H9 (cell line): ENCODE measurements at regions not wholly inside any gene's neighbourhood (a gene's known extent, or its start where the extent isn't known, plus 50 kb on each side); places are given as distances from the start of the nearest gene placed in this dataset.

Experiments
- DNase-seq: peaks from one replicate; pipeline ENCODE4 v3.0.0-alpha.2; 2017
- H2AFZ ChIP-seq: one replicate; pipeline ENCODE4 v1.6.1; 2013; ENCODE audit warnings: mild to moderate bottlenecking, low read length, control low read depth, moderate library complexity
- H2AK5ac ChIP-seq: 2 replicates; pipeline ENCODE4 v1.6.1; 2013; ENCODE audit warnings: low read length, control low read depth, mixed read lengths; ENCODE audit not compliant: insufficient read length
- H2BK120ac ChIP-seq: one replicate; pipeline ENCODE4 v1.6.1; 2013; ENCODE audit warnings: low read depth, mild to moderate bottlenecking, low read length, control low read depth, inconsistent platforms; ENCODE audit not compliant: poor library complexity, severe bottlenecking
- H2BK12ac ChIP-seq: 2 replicates; pipeline ENCODE4 v1.6.1; 2013; ENCODE audit warnings: low read length, control low read depth, mixed read lengths, low read depth; ENCODE audit not compliant: insufficient read length
- H2BK15ac ChIP-seq: 2 replicates; pipeline ENCODE4 v1.6.1; 2013; ENCODE audit warnings: low read depth, low read length, control low read depth
- H2BK20ac ChIP-seq: one replicate; pipeline ENCODE4 v1.6.1; 2013; ENCODE audit warnings: low read depth, mild to moderate bottlenecking, low read length, control low read depth, inconsistent platforms; ENCODE audit not compliant: poor library complexity, severe bottlenecking
- H2BK5ac ChIP-seq: 2 replicates; pipeline ENCODE4 v1.6.1; 2013; ENCODE audit warnings: low read length, control low read depth, mixed read lengths; ENCODE audit not compliant: insufficient read length
- H3K14ac ChIP-seq: 2 replicates; pipeline ENCODE4 v1.6.1; 2013; ENCODE audit warnings: low read length, control low read depth; ENCODE audit not compliant: insufficient read depth
- H3K18ac ChIP-seq: 2 replicates; pipeline ENCODE4 v1.6.1; 2013; ENCODE audit warnings: low read depth, mild to moderate bottlenecking, mixed read lengths, low read length, control low read depth; ENCODE audit not compliant: insufficient read length
- H3K23ac ChIP-seq: 2 replicates; pipeline ENCODE4 v1.6.1; 2013; ENCODE audit warnings: low read length, control low read depth, mixed read lengths, low read depth; ENCODE audit not compliant: insufficient read length
- H3K23me2 ChIP-seq: 2 replicates; pipeline ENCODE4 v1.6.1; 2013; ENCODE audit warnings: low read depth, mild to moderate bottlenecking, mixed read lengths, low read length, control low read depth; ENCODE audit not compliant: insufficient read length, poor library complexity, severe bottlenecking
- H3K27ac ChIP-seq: 2 replicates; pipeline ENCODE4 v1.5.1; 2013; ENCODE audit warnings: low read length, control low read depth, mixed read lengths, low read depth; ENCODE audit not compliant: insufficient read length
- H3K27me3 ChIP-seq: 2 replicates; pipeline ENCODE4 v1.6.1; 2013; ENCODE audit warnings: low read length, control low read depth, inconsistent platforms; ENCODE audit not compliant: insufficient read depth
- H3K4ac ChIP-seq: 2 replicates; pipeline ENCODE4 v1.6.1; 2013; ENCODE audit warnings: low read depth, mild to moderate bottlenecking, control low read depth, inconsistent platforms, low read length, moderate library complexity
- H3K4me1 ChIP-seq: 2 replicates; pipeline ENCODE4 v1.6.1; 2013; ENCODE audit warnings: low read length, control low read depth, inconsistent platforms; ENCODE audit not compliant: insufficient read depth
- H3K4me2 ChIP-seq: 2 replicates; pipeline ENCODE4 v1.6.1; 2013; ENCODE audit warnings: low read length, control low read depth, mixed read lengths; ENCODE audit not compliant: insufficient read length, insufficient read depth
- H3K56ac ChIP-seq: 2 replicates; pipeline ENCODE4 v1.6.1; 2013; ENCODE audit warnings: low read depth, mild to moderate bottlenecking, mixed read lengths, low read length, control low read depth; ENCODE audit not compliant: insufficient read length
- H3K79me1 ChIP-seq: 2 replicates; pipeline ENCODE4 v1.6.1; 2013; ENCODE audit warnings: low read depth, mild to moderate bottlenecking, moderate library complexity, low read length, control low read depth, inconsistent platforms; ENCODE audit not compliant: insufficient read depth, poor library complexity, severe bottlenecking
- H3K79me2 ChIP-seq: 2 replicates; pipeline ENCODE4 v1.6.1; 2013; ENCODE audit warnings: low read length, control low read depth, inconsistent platforms; ENCODE audit not compliant: insufficient read depth
- H3K9ac ChIP-seq: 2 replicates; pipeline ENCODE4 v1.6.1; 2013; ENCODE audit warnings: low read length, control low read depth, mixed read lengths; ENCODE audit not compliant: insufficient read length; ENCODE audit errors: extremely low read depth
- H3K9me3 ChIP-seq: one replicate; pipeline ENCODE4 v1.6.1; 2013; ENCODE audit warnings: low read depth, low read length, inconsistent platforms; ENCODE audit not compliant: control insufficient read depth
- H3T11ph ChIP-seq: one replicate; pipeline ENCODE4 v1.6.1; 2013; ENCODE audit warnings: mild to moderate bottlenecking, low read length, control low read depth, inconsistent platforms
- H4K20me1 ChIP-seq: one replicate; pipeline ENCODE4 v1.6.1; 2013; ENCODE audit not compliant: control insufficient read depth, insufficient read length, insufficient read depth
- H4K5ac ChIP-seq: 2 replicates; pipeline ENCODE4 v1.6.1; 2013; ENCODE audit warnings: low read depth, mild to moderate bottlenecking, mixed read lengths, low read length, control low read depth; ENCODE audit not compliant: insufficient read length
- H4K8ac ChIP-seq: replicated peaks from 2 replicates; pipeline ENCODE4 v1.6.1; 2013; ENCODE audit warnings: low read length, control low read depth, mixed read lengths, low read depth; ENCODE audit not compliant: insufficient read length
- H4K91ac ChIP-seq: 2 replicates; pipeline ENCODE4 v1.6.1; 2013; ENCODE audit warnings: low read depth, mild to moderate bottlenecking, moderate library complexity, mixed read lengths, low read length, control low read depth; ENCODE audit not compliant: insufficient read length
- H3K27ac Mint-ChIP-seq, 3 experiments: 2 replicates in 2 of 3; 3 replicates in 1 of 3; pipeline ENCODE4 v1.8.0; 2020 to 2021; ENCODE audit warnings: mixed read lengths in 3 of 3, mild to moderate bottlenecking in 1 of 3, moderate library complexity in 1 of 3
- H3K27me3 Mint-ChIP-seq: 2 replicates; pipeline ENCODE4 v1.8.0; 2021; ENCODE audit warnings: low read depth, mild to moderate bottlenecking, moderate library complexity, mixed read lengths
- H3K36me3 Mint-ChIP-seq, 3 experiments: 2 replicates in 2 of 3; 3 replicates in 1 of 3; pipeline ENCODE4 v1.8.0; 2020 to 2021; ENCODE audit warnings: low read depth in 3 of 3, mixed read lengths in 3 of 3; ENCODE audit not compliant: insufficient read depth in 1 of 3
- H3K4me1 Mint-ChIP-seq, 2 experiments: 2 replicates each; pipeline ENCODE4 v1.8.0; 2020; ENCODE audit warnings: mixed read lengths in 2 of 2
- H3K4me3 Mint-ChIP-seq, 2 experiments: 2 replicates in 1 of 2; 3 replicates in 1 of 2; pipeline ENCODE4 v1.8.0; 2020 to 2021; ENCODE audit warnings: mild to moderate bottlenecking in 2 of 2, mixed read lengths in 2 of 2, moderate library complexity in 1 of 2
- H3K9me3 Mint-ChIP-seq, 2 experiments: 2 replicates in 1 of 2; 3 replicates in 1 of 2; pipeline ENCODE4 v1.8.0; 2020; ENCODE audit warnings: mild to moderate bottlenecking in 2 of 2, mixed read lengths in 2 of 2, moderate library complexity in 1 of 2
- CTCF ChIP-seq: fragments of 200-600 bp; sonication (generic); conservative IDR thresholded peaks from 3 replicates; pipeline ENCODE4 v1.8.0; 2021; ENCODE audit warnings: antibody characterized with exemption, mild to moderate bottlenecking
- WGBS: extraction: QIAGEN DNeasy Blood & Tissue Kit; methylation state at CpG from one replicate; pipeline ENCODE4 v1.1.7; 2013; ENCODE audit warnings: missing lambda C conversion rate, low lambda C conversion rate, mixed read lengths; ENCODE audit not compliant: insufficient read length; ENCODE audit errors: extremely low coverage; 5-methylcytosine and 5-hydroxymethylcytosine counted together

GRCh38 chr12:65602253-65602609 lies 222.1 kb upstream of the HMGA2 start:
- no peak overlapping the region for H2BK12ac ChIP-seq
- H3K9me3 ChIP-seq = no peaks in the 10 kb centered on the region
- no peak overlapping the region for H3K27ac ChIP-seq
- Mint-ChIP-seq H3K4me1 (peaks cover 16 to 24% of the 10 kb centered on the region in 2 experiments), H3K4me3 (no peak overlapping the region), H3K36me3 (no peaks in the 10 kb centered on the region), H3K9me3 (no peaks in the 10 kb centered on the region), H3K27ac (0 out of 7 replicates have a peak overlapping the region, but pooled peaks of 1 of the 3 experiments have one; percentile 36), H3K27me3 (no peaks in the 10 kb centered on the region)
- no peak for DNase-seq
- H3K4me1 ChIP-seq = peaks cover 3% of the 10 kb centered on the region; the same call in 1 of the 2 replicates
- H3K27me3 ChIP-seq = no peaks in the 10 kb centered on the region
- no peak overlapping the region for H2BK20ac ChIP-seq
- no peak overlapping the region for H2AK5ac ChIP-seq
- no peak overlapping the region for H3T11ph ChIP-seq
- no CpG with 5 or more reads among the region's 5 CpGs for WGBS
- H3K4ac ChIP-seq = no peak overlapping the region
- no peaks in the 10 kb centered on the region for H3K79me1 ChIP-seq
- no peaks in the 10 kb centered on the region; the same call in 1 of the 2 replicates for H3K79me2 ChIP-seq
- no peak overlapping the region for H4K91ac ChIP-seq
- no peak overlapping the region for H2BK15ac ChIP-seq
- H2BK120ac ChIP-seq = no peak overlapping the region
- H3K56ac ChIP-seq = no peak overlapping the region
- no peak overlapping the region for H3K14ac ChIP-seq
- no peak overlapping the region for H3K18ac ChIP-seq
- no peak overlapping the region for H2AFZ ChIP-seq
- H3K23ac ChIP-seq = no peak overlapping the region
- H3K9ac ChIP-seq = no peak overlapping the region
- no peak overlapping the region for H2BK5ac ChIP-seq
- no peaks in the 10 kb centered on the region for H4K20me1 ChIP-seq
- no peak overlapping the region for H4K8ac ChIP-seq
- no peak overlapping the region for H4K5ac ChIP-seq
- H3K4me2 ChIP-seq = no peak overlapping the region
- no peaks in the 10 kb centered on the region for H3K23me2 ChIP-seq
- no peak for TF ChIP-seq CTCF
